ENCODE measurements at regions not wholly inside any gene's neighbourhood (a gene's known extent, or its start where the extent isn't known, plus 50 kb on each side); places are given as distances from the start of the nearest gene placed in this dataset.

DNA sequence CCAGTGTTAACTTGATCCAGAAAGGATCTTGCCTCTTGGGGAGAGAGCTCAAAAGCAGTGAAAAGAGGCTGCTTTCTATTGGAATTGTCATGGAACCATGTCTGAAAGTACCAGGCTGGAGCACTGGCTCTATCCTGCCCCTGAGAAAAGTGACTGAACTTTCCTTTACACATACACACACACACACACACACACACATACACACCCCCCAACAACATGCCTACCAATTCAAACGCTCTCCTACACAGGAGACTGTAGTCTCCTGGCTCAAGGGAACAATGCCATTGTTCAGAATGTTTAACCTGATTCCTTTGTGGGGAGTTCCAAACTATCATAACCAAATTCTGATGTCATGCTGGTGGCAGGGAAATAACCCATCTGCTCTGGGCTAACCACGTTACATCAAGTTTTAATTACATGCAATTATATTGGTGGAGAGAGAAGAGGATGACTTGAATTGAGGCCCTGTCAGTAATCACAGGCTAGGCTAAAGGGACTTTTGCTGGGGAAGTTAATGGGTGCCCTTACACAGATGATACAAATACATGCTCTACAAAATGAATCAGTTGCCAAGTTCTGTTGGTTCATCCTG is 52.3 kb upstream of the DUSP10 start:
- TF ChIP-seq POLR2A (IDR thresholded peaks at IDR 0.05; ENCODE audit: low read length) (no peak), GATA1 (IDR thresholded peaks at IDR 0.05; ENCODE audit: low read depth, low read length) (no peak)
